ENCODE measurements at regions not wholly inside any gene's neighbourhood (a gene's known extent, or its start where the extent isn't known, plus 50 kb on each side); places are given as distances from the start of the nearest gene placed in this dataset.
A peak's percentile ranks its signal among the peaks of the same experiment; 100 is the strongest.

DNA sequence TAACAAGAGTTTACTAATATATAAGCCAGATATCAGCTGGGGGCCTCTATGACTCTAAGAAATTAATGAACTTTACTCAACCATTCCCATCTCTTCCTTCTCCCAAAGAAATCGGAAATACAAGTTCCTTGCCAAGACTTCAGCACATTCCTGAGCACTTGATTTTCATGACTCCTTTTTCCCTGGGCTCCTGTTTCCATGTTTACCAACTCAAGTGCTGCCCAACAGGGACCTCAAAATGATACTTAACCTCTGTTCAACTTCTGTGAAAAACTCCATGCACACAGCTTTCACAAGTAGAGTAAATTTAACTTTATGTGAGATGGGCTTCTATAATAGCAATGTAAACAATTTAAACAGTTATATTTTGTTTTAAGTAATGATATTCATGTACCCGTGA is 315.8 kb upstream of the CDIN1 start:
- DNase-seq (ENCODE audit: low read depth) = no peak
- TF ChIP-seq, protein P1, sequence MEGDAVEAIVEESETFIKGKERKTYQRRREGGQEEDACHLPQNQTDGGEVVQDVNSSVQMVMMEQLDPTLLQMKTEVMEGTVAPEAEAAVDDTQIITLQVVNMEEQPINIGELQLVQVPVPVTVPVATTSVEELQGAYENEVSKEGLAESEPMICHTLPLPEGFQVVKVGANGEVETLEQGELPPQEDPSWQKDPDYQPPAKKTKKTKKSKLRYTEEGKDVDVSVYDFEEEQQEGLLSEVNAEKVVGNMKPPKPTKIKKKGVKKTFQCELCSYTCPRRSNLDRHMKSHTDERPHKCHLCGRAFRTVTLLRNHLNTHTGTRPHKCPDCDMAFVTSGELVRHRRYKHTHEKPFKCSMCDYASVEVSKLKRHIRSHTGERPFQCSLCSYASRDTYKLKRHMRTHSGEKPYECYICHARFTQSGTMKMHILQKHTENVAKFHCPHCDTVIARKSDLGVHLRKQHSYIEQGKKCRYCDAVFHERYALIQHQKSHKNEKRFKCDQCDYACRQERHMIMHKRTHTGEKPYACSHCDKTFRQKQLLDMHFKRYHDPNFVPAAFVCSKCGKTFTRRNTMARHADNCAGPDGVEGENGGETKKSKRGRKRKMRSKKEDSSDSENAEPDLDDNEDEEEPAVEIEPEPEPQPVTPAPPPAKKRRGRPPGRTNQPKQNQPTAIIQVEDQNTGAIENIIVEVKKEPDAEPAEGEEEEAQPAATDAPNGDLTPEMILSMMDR (conservative IDR thresholded peaks at IDR 0.05; ENCODE audit: low read depth, low read length) = no peak
- no peak overlapping the region for H3K4me3 ChIP-seq (ENCODE audit: low read depth, low read length)

DNA sequence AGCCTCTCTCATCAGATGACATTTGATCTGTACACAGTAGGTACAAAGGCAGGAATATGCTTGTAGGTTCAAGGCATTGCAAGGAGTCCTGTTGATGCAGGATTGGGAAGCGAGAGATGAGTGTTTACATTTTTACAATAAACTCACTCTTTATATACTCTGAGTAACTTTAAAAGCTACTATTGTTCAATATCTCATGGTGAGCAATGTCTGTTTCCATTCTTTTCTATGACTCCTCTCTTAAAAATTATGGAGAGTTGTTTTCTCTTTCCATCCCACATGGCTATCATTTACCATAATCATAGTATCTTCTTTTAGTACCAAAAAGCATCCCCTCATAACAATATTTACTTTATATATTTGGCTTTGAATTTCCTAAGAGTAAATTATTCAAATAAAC is 314.0 kb upstream of the CDIN1 start:
- no peak for DNase-seq (ENCODE audit: low read depth)

DNA sequence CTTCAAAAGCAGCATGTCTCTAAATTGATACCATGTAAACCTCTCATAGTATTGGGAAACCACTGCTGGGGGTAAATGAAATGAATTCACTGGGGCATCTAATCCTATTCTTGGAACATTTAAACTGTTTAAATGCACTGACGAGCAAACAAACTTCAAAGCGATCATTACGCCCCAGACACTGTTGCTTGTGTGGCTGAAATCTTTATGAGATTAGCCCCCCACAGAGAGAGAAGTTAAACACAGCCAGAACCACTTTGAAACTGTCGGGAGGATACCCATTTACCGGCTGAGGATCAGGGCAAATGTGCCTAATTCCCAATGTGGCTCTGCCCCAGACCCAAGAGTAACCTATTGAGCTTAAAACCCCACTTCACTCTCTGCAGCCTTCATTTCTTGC is 308.4 kb upstream of the CDIN1 start:
- no peak for DNase-seq (ENCODE audit: low read depth)
- no peak overlapping the region for H3K4me3 ChIP-seq (ENCODE audit: low read depth, low read length)
- TF ChIP-seq, protein P1 (conservative IDR thresholded peaks at IDR 0.05; ENCODE audit: low read depth, low read length) = no peak

More for the DNA sequence above, 314.0 kb upstream of the CDIN1 start:
- no peak overlapping the region for H3K4me3 ChIP-seq (ENCODE audit: low read depth, low read length)
- TF ChIP-seq, protein P1 (conservative IDR thresholded peaks at IDR 0.05; ENCODE audit: low read depth, low read length) = no peak

DNA sequence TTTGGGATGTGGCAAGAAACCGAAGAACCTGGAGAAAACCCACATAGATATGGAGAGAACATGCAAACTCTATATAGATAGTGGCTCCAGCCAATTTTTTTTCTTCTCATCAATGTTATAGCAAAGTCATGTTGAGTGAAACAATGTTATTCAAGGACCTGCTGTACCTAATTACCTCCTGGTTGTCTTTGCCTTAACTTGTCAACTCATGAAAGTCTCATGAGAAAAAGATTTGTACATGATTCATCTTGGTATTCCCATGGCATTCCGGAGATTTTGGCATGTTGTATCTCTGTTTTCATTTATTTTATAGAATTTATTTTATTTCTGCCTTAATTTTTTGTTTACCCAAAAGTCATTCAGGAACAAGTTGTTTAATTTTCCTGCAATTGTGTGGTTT is 303.8 kb upstream of the CDIN1 start:
- TF ChIP-seq, protein P1 (conservative IDR thresholded peaks at IDR 0.05; ENCODE audit: low read depth, low read length) = no peak
- H3K4me3 ChIP-seq (ENCODE audit: low read depth, low read length) = no peak overlapping the region
- no peak for DNase-seq (ENCODE audit: low read depth)

DNA sequence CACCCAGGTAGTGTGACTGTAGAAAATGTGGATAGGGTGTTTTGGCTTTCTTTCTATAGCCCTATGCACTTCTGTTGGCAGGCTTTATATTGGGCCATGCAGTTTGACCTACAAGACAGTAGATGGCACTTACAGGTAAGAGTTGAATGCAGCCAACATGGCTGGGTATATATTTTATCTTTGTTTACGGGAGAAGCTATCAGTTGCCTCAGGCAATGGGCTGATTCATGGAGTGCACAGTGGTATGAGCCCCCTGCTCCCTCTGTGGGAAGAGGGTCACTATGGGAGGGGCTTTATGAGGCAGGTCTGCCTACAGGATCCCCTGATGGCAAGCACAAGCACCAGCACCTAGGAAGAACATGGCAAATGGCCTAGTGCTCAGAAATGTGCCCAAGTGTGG is 301.2 kb upstream of the CDIN1 start:
- TF ChIP-seq, protein P1 (conservative IDR thresholded peaks at IDR 0.05; ENCODE audit: low read depth, low read length) = peak; percentile 30
- DNase-seq (ENCODE audit: low read depth) = no peak
- H3K4me3 ChIP-seq (ENCODE audit: low read depth, low read length) = no peak overlapping the region

DNA sequence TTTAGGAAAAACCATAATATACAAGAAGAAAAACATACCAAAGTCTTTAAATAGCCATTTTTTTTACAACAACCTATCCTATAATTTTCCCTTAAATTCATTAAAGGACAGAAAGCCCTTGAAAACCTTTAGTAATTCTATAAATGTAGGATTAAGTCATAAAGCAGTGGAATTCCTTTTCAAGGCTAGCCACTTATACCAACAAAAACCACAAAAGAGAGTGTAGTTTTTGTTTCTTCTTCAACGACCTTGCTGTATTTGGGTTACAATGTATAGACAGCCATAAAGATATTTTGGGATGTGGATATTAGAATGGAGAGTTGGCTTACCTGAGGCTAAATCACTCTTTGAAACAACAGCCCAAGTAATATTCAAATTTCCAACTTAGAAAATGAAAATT is 296.6 kb upstream of the CDIN1 start:
- no peak overlapping the region for H3K4me3 ChIP-seq (ENCODE audit: low read depth, low read length)
- TF ChIP-seq, protein P1 (conservative IDR thresholded peaks at IDR 0.05; ENCODE audit: low read depth, low read length) = no peak
- no peak for DNase-seq (ENCODE audit: low read depth)

DNA sequence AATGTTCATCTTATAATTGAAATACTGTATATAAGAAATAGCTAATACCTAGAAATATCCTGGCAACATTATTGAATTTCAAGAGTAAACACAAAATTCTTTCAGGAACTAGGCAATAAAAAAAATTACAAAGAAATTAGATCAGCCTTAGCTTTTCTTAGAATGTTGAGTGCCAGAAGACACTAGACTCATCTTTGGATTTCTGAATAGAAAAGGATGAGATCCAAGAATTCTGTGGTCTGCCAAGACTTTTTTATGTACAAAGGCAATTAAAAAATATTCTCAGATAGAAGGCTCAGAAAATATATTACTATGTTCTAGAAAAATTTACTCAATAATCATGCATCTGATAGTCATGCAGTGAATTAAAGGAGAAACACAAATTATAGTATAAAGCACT is 294.5 kb upstream of the CDIN1 start:
- no peak for DNase-seq (ENCODE audit: low read depth)
- no peak overlapping the region for H3K4me3 ChIP-seq (ENCODE audit: low read depth, low read length)
- TF ChIP-seq, protein P1 (conservative IDR thresholded peaks at IDR 0.05; ENCODE audit: low read depth, low read length) = no peak

All from epithelial cell of proximal tubule (primary cell).